Inflammatory macrophage treated with lipopolysaccharide for 1 hour (primary cell): ENCODE measurements at regions not wholly inside any gene's neighbourhood (a gene's known extent, or its start where the extent isn't known, plus 50 kb on each side); places are given as distances from the start of the nearest gene placed in this dataset.
"Not testable (repeated sequence)": the region's sequence is repeated elsewhere in the genome, so short reads cannot be mapped to it uniquely, and the experiment has no call there.

Experiments used
- DNase-seq, 2 donors: peaks; one replicate each; pipeline ENCODE4 v3.0.0-alpha.2; 2020 to 2022

GRCh38 chr5:174970502-174970901, 246.1 kb downstream of the MSX2 start:
- no peak for DNase-seq

- no peak for DNase-seq
Observed at GRCh38 chr5:174953871-174954270, 229.5 kb downstream of the MSX2 start.

GRCh38 chr5:174951151-174951780, 226.9 kb downstream of the MSX2 start:
- DNase-seq, result peak; percentile 29 to 52

GRCh38 chr5:174947548-174947947, 223.2 kb downstream of the MSX2 start:
- no peak for DNase-seq

GRCh38 chr5:174945853-174946252, 221.5 kb downstream of the MSX2 start:
- no peak for DNase-seq

- DNase-seq, result no peak
Observed at GRCh38 chr5:174943785-174944184, 219.4 kb downstream of the MSX2 start.

GRCh38 chr5:174943002-174943401, 218.6 kb downstream of the MSX2 start:
- not testable (repeated sequence) for DNase-seq

- no peak for DNase-seq
Observed at GRCh38 chr5:174937201-174938123, 213.1 kb downstream of the MSX2 start.

GRCh38 chr5:174935854-174936474, 211.6 kb downstream of the MSX2 start:
- peak in 1 of 2 donors; percentile 42 for DNase-seq

- not testable (repeated sequence) for DNase-seq
Observed at GRCh38 chr5:174931033-174931432, 206.7 kb downstream of the MSX2 start.

- no peak for DNase-seq
Observed at GRCh38 chr5:174925586-174925985, 201.2 kb downstream of the MSX2 start.

- DNase-seq, result no peak
Observed at GRCh38 chr5:174922955-174923354, 198.6 kb downstream of the MSX2 start.

- no peak for DNase-seq
Observed at GRCh38 chr5:174920906-174921550, 196.6 kb downstream of the MSX2 start.

GRCh38 chr5:174919351-174919750, 195.0 kb downstream of the MSX2 start:
- DNase-seq, result no peak

GRCh38 chr5:174918655-174919054, 194.3 kb downstream of the MSX2 start:
- no peak for DNase-seq

GRCh38 chr5:174917976-174918554, 193.7 kb downstream of the MSX2 start:
- no peak for DNase-seq

GRCh38 chr5:174917435-174917834, 193.1 kb downstream of the MSX2 start:
- DNase-seq, result not testable (repeated sequence)

GRCh38 chr5:174916924-174917323, 192.5 kb downstream of the MSX2 start:
- not testable (repeated sequence) for DNase-seq

GRCh38 chr5:174916227-174916626, 191.8 kb downstream of the MSX2 start:
- no peak for DNase-seq

- no peak for DNase-seq
Observed at GRCh38 chr5:174911118-174911517, 186.7 kb downstream of the MSX2 start.

- peak; percentile 16 to 73 for DNase-seq
Observed at GRCh38 chr5:174910245-174910737, 185.9 kb downstream of the MSX2 start.

- no peak for DNase-seq
Observed at GRCh38 chr5:174903172-174903732, 178.9 kb downstream of the MSX2 start.
